HG02759 (cell line): ENCODE measurements at regions not wholly inside any gene's neighbourhood (a gene's known extent, or its start where the extent isn't known, plus 50 kb on each side); places are given as distances from the start of the nearest gene placed in this dataset.

Source experiments
- ATAC-seq: cut with Tn5 transposase; IDR thresholded peaks from one replicate; pipeline ENCODE4 v1.9.1; 2021; ENCODE audit warnings: mild to moderate bottlenecking, moderate library complexity; ENCODE audit not compliant: unreplicated experiment

DNA sequence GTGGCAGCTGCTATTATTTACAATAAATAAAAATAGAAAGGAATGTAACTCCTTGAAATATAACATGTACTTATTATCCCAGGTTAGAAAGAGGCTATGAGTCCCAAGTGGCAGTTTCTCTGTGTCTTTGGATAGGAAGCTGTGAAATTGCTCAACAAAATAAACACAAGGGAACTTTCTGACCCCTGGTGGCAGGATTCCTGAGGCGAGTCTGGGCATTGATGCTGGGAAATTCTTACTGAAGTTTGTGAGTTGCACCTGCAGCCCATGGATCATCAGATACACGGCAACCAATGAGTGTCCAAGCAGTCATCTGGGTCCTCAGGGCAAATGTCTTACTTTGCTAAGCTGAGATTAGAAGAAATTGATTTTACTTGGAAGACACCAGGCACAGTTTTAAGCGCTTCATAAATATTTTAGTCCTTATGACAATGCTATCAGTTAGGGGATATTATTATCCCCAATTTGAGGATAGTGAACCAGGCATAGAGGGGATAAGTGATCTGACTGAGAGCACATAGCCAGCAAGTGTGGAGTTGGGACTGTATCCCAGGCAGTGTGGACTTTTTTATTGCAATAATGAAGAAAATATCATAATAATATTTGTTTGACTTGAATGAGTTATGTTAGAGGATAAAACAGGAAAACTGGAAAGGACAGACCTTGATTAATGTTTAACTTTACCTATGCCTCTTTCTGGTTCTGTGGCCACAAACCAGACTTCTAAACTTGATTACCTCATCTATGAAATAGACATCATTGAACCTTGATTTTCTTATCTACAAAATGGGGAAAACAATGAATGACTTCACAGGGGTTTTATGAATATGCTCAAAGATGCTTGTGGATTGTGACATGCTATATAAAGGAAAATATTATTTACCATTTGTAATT, 265.5 kb upstream of the ADAMTSL1 start:
- ATAC-seq = no peak

DNA sequence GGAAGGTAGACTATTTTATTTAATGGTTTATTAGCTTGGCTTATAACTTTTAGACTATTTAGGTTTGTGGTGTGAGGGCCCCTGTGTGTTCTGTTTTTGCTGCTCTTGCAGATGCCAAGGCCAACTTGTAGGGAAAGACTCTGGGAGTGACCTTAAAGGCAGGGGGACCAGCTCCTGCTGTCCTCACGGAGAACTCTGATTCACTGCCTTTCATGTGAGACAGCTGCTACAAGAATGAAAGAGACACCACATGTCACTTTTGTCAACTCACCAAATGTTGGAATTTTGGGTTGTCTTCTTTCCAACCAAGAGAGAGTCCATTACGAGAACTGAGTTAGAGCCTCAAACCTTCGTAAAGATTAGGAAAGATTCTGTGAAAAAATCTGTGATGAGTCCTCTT, 258.3 kb upstream of the ADAMTSL1 start:
- ATAC-seq = no peak

DNA sequence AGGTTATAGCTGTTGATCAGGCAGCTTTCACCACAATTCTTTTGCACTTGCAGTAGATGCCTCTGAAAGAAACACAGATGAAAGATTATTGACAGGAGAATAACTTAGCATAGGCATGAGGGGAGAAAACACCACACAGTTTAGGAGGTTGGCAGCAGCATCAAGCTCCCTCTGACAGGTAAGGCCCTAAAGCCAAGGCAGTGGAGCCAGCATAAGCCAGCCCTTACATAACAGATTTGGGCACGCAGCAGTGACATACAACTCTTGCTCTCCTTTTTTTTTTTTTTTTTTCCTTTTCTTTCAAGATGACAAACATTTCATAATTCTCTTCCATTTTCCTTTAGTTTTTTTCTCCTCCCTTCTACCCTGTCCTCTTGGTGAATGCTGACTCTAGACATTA, 257.6 kb upstream of the ADAMTSL1 start:
- ATAC-seq = no peak

DNA sequence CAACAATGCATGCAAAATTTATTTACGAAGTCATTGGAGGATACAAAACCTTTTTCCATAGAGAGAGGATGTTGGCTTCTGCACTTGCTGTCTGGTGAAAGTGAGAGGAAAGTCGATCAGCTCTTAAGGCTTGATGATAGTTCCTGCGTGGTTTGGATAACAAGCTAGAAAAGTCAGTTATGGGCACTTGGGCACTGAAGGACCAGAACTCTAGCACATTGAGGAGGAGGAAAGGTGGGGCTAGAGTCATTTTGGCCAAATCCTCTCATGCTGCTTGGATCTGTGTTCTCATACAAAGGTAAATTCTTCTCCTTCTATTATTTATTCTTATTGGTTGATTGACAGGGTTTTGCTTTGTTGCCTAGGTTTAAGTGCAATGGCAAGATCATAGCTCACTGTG, 245.9 kb upstream of the ADAMTSL1 start:
- ATAC-seq = no peak

DNA sequence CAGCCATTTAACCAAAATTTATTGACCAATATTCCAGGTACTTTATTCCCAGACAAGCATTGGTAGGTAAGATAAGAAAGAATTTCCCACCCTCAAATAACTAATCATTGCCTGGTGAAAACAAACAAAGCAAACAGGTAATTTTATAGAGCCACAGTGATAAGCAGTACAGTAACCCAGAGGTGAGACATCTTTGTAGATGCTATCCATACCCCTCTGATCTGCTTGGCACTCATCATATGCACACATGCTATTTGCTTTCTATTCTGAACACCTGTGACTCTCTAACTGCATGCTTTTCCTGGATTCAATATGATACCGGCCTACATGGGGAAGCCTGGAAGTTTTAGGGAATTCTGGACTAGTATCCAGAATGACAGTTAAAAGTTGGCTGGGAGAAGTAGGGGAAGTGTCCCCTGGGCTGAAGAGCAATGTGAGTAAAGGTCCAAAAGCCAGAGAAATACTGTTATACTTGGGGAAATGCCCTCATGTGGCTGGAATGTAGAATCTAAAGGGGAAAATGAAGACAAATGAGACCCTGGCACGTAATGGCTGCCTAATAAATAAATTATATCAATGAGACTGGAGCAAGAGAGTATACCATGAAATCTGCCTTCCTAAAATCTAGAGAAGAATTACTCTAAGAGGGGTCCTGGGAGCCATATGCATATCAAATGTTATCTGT, 243.8 kb upstream of the ADAMTSL1 start:
- no peak for ATAC-seq

DNA sequence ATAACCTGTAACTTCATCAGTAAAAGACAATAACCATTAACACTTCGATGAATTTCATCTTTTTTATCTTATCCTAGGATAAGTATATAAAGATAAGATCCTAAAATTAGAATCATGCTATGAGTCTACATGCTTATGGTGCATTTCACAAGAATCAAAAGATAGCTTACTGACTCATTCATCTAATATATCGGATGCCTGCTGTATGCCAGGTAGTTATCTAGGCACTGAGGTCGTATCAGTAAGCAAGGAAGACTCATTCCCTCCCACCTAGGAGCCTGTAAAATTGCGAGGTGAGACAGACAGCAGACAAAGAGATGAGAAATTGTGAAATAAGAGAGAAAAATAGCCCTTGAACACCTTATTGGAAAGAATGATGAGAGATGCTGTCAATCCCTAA, 240.6 kb upstream of the ADAMTSL1 start:
- ATAC-seq = no peak

DNA sequence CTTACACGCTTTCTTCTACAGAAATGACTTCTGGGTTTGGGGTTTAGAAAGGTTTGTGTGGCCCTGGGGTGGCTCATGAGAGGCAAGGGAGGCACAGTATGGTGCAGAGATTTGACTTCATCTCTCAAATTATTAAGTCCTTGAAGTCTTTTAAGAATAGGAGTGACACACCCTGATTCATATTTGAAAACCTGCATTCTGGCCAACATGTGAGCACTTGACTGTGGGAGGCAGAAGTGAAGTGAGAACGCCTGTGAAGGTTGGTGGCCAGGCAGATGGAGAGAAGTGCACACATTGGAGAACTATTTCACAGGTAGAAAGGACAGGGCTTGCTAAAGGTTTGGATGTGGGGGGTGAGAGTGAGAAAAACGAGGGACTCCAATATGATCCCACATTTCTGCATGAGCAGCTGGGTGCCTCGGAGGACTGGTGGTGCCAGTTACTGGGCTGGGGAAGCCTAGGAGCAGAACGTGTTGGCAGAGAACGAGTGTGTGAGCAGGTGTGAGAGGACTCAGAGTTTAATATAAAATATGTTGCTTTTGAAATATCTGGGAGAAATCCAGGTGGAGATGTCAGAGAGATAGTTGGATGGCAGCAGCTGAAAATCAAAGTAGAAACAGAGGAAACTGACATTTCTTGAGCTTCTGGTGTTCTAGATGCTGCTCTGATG, 240.0 kb upstream of the ADAMTSL1 start:
- ATAC-seq = no peak

DNA sequence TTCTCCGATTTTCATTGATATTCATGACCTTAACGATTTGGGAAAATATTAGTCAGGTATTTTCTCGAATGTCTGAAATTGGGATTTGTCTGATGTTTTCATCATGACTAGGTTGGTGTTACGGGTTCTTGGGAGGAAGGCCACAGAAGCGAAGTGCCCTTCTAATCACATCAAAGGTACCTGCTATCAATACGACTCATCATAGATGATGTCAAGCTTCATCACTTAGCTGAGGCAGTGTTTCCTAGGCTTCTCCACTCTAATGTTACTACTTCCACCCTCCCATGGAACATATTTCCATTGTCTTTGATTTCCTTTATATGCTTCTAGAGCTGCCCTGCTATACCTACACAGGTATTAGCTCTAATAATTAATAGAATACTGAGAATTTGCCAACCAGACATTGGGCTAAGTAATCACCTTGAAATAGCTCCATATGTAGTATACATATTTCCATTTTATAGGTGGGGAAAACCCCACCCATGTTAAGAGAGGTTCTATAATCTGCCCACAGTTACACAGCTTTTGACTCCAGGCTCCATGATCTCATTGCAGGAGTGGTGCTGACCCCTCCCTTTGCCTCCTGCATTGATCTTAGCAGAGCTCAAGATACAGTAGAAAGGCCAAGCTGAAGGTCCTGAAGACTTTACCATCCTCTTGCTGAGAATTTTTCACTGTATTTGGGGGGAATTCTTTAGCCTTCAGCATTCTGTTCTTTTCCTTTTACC, 238.6 kb upstream of the ADAMTSL1 start:
- no peak for ATAC-seq

DNA sequence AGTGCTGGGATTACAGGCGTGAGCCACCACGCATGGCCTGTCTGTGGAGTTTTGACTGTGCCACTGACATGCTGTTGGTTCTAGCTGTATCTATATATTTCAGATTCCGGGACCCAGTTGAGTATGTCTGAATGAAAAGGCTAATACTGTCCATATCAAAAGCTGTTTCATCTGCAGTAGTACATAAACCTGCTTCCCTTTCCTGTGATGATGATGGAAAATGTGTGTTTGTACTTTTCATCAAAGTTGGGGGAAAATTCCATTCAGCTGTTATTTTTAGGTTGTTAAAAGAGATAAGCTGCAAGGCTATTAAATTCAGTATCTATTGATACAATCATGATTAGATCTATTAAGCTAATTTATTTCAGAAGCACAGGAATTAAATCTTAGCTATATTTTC, 237.6 kb upstream of the ADAMTSL1 start:
- ATAC-seq = no peak

DNA sequence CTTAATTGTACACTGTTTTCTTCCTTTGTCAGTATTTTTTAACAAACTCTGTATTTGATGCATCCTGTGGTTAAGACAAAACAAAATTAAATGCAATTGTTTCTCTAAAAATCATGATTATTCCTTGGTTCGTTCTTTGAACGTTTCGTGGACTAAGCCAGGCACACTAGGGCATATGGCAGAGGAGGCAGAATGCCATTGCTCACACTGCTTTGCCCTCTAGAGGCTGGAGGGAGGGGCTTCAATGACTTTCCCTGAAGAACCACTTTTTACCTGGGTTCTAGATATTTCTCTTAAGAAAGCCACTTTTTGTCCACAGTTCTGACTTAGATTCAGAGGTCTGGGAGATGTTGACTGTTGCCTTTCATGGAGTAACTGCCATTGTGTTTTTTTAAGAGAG, 236.2 kb upstream of the ADAMTSL1 start:
- no peak for ATAC-seq

DNA sequence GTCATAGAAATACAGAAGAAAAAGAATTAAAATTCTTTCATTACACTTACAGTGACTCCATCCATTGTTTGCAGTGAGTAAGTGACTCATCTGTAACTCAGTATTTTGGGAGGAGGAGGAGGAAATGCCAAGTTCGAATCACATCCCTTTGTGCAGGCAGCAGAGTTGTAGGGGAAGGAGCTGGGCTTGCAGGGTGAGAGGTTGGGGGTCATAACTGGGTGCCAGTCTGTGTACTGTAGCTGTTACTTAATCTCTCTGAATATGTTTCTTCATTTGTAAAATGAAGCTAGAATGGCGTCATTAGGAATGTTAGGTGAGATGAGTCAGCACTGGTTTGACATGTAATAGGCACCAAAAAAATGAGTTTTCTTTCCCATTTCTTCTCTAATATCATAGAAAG, 235.7 kb upstream of the ADAMTSL1 start:
- no peak for ATAC-seq

DNA sequence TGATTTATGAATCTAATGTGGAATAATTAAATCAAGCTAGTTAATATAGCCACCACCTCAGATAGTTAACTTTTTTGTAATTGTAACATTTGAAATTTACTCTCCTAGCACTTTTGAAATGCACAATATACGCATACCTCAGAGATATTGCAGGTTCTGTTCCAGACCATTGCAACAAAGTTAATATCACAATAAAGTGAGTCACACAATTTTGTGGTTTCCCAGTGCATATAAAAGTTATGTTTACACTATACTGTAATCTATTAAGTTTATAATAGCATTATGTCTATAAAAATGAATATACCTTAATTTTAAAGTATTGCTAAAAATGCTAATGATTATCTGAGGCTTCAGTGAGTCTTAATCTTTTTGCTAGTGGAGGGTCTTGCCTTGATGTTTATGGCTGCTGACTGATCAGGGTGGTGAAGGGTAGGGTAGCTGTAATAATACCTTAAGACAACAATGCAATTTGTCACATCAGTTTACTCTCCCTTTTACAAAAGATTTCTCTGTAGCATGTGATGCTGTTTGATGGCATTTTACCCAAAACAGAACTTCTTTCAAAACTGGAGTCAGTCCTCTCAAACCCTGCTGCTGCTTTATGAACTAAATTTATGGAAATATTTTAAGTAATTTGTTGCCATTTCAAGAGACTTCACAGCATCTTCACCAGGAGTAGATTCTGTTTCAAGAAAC, 235.1 kb upstream of the ADAMTSL1 start:
- no peak for ATAC-seq

DNA sequence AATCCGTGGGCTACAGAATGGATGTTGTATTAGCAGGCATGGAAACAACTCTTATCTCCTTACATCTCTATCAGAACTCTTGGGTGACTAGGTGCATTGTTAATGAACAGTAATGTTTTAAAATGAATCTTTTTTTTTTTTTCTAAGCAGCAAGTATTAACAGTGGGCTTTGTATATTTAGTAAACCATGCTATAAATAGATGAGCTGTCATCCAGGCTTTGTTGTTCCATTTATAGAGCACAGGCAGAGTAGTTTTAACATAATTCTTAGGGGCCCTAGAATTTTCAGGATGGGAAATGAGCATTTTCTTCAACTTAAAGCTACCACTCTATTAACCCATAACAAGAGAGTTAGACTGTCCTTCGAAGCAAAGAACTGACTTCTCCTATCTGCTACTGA, 233.7 kb upstream of the ADAMTSL1 start:
- no peak for ATAC-seq

DNA sequence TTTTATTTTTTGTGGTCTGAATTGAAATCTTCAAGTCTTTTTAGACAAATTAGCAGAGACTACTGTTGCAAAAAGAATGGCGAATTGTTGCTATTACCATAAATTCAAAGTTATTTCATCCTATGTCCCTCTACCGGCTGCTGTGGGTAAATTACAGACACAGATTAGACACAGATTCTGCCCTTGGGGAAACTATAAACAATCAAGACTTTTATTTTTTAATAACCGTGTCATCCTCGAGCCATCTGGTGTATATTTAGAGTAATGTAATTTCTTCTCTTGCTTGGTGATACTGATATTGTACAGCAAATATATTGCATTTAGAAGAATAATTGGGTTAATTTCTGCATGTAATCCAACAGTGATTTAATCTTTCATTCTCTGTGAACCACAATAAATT, 228.0 kb upstream of the ADAMTSL1 start:
- no peak for ATAC-seq

DNA sequence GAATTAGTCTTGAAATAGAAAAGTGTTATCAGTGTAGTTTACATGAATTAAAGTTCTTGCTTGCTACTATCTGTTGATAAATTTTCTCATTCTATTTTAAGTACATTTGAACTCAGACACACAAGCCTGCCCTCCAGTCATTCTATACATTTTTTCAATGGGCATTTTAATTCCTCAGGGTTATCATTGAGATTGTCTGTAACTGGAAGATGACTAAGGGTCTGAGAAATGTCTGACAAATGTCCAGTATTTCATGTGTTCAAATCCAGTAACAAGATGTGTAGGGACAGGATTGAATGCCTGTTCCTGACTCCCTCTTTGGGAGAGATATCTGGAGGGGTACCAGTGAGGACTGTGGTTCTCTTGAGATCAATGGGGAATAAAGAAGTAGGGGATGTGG, 223.9 kb upstream of the ADAMTSL1 start:
- ATAC-seq = no peak

DNA sequence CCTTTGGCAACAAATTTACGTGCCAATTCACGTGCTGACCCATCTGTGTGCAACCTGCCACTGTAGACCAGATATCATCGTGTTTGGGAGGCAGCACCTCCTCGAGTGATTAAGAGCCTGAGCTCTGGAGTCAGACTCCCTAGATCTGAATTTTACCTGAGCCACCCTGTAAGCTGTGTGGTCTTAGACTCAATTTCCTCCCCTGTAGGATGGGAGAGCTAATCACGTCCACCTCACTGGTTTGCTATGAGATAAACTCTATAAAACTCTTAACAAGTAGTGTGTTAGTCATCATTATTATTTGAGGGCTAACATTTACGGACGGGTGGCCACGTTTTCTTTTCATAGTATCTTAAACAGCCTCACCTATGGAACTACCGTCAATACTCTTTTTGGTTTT, 220.0 kb upstream of the ADAMTSL1 start:
- no peak for ATAC-seq

DNA sequence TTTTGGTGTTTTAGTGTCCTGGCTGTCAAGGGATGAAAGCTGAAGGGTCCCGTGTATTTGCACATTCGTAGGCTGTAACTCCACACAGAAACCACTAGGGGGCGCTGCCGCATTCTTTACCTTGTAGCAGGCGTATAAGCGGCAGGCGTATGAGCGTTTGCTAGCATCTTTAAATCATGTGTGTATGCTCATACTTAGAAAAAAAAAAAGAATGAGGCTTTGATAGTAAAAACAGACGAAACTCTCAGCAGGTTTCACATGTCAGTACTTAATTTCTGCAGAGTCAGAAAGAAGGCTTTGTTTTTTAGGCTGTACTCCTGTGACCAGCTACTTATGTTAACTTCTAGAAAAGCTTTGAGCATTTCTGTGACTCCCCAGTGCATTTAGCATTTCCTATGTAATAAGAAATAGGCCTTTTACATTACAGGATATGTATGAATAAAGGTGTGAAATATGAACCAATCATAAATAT, 218.8 kb upstream of the ADAMTSL1 start:
- peak; percentile 97 for ATAC-seq

DNA sequence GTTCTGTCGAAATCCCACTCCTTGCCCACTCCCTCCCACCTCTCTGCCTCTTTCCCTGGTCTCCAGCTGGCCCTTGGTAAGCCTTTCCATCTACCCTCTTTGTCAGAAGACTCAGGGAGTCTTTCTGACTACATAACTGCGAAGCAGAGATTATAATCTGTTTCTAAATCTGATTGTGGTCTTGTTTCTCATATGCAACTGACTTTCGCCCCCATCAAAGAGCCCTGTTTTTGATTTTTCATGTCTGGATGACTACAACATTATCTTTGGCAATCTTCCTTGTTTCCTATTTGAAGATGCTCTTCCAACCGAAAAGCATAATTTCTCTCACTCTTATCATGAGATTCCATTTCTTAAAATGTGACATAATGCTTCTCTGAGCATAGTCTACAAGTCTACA, 218.2 kb upstream of the ADAMTSL1 start:
- ATAC-seq = no peak

DNA sequence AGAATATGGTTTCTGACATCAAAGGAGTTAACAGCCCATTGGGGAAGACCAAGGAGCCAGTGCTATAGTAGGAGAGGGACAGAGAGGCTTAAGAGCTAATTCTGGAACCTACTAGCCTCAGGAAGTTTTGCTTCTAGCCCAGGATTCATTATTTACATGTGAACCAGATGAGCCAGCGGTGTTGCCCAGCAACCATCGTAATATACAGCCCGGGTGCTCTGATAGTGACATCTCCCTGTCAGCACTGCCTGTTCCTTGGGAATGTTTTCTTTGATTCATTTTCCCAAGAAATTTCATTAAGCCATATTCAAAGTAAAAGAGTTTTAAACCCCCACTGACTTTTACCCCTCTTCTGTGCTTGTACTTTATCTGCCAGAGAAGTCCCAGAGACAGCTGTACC, 217.4 kb upstream of the ADAMTSL1 start:
- ATAC-seq = no peak

DNA sequence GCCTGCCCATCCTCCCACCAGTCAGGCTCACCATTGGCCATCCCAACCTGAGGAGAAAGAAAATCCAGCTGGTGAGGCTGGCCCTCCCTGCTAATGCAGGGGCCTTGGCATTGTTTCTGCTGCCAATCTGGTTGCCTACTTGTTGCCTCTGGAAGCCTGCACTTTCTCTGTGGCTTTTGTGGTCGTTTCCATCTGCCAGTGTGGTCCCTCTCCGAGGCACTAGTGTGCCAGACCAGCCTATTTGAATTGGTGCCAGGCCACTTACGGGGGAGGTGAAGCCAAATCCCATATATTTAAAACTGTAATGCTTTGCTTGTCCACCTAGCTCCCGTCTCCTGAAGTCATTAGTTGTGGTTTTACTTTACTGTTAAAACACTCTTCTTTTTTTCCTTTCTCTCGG, 213.4 kb upstream of the ADAMTSL1 start:
- no peak for ATAC-seq

DNA sequence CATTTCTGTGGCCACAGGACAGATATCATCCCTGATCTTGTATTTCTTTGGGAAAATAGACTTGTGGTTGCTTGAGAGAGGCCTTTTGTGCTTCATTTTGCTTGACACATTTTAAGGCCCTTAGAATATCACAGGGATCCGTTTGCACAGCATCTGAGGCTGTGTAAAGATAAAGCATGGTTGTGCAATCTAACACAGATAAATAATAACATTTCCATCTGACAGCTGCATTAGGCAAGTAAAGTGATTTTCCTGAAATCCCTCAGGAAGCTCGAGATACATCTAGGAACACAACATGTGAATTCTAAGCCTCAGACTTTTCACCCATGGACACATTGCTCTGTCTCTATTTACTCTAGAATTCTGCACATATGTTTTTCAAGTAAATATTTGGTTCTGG, 212.8 kb upstream of the ADAMTSL1 start:
- ATAC-seq = no peak
